Peyer's patch (tissue), 4 donors: ENCODE measurements at regions not wholly inside any gene's neighbourhood (a gene's known extent, or its start where the extent isn't known, plus 50 kb on each side); places are given as distances from the start of the nearest gene placed in this dataset.

ENCODE experiments used
- CTCF ChIP-seq, 6 experiments: fragments of 450-650 bp in 4 of 6; fragments of 200-600 bp in 2 of 6; sonication (generic) in 1 of 6; IDR thresholded peaks; one replicate each; pipeline ENCODE4 v1.5.1; 2017 to 2019; ENCODE audit warnings: antibody characterized with exemption in 6 of 6, mild to moderate bottlenecking in 3 of 6, moderate library complexity in 1 of 6
- POLR2A ChIP-seq, 2 donors: fragments of 450-650 bp; IDR thresholded peaks; one replicate each; pipeline ENCODE4 v1.5.1; 2017; ENCODE audit warnings: antibody characterized with exemption in 2 of 2, mild to moderate bottlenecking in 2 of 2, moderate library complexity in 2 of 2

- TF ChIP-seq POLR2A (IDR thresholded peaks at IDR 0.05), result no peak
- TF ChIP-seq CTCF (IDR thresholded peaks at IDR 0.05), result no peak
These were observed 105.5 kb upstream of the TBX20 start for GRCh38 chr7:35359423-35359822.
